GM23338 (cell line): ENCODE measurements at regions not wholly inside any gene's neighbourhood (a gene's known extent, or its start where the extent isn't known, plus 50 kb on each side); places are given as distances from the start of the nearest gene placed in this dataset.

Experiments used
- ATAC-seq: fragments of 200-7000 bp; cut with Tn5 transposase; 3 replicates; pipeline ENCODE4 v1.9.1; 2020
- DNase-seq: peaks from one replicate; pipeline ENCODE4 v3.0.0-alpha.2; 2015; ENCODE audit warnings: low spot score
- H2AFZ ChIP-seq: fragments of 200-600 bp; sonication (generic); 2 replicates; pipeline ENCODE4 v1.8.0; 2016; ENCODE audit warnings: antibody characterized with exemption, mild to moderate bottlenecking, moderate library complexity
- H3F3A ChIP-seq: fragments of 200-600 bp; sonication (generic); replicated peaks from 2 replicates; pipeline ENCODE4 v1.8.0; 2017; ENCODE audit warnings: antibody characterized with exemption, mixed run types, low read depth
- H3K27ac ChIP-seq: fragments of 200-600 bp; sonication (generic); 2 replicates; pipeline ENCODE4 v1.6.1; 2016; ENCODE audit warnings: low read depth
- H3K27me3 ChIP-seq: fragments of 200-600 bp; sonication (generic); 2 replicates; pipeline ENCODE4 v1.8.0; 2016; ENCODE audit warnings: mild to moderate bottlenecking, mixed run types, moderate library complexity; ENCODE audit not compliant: insufficient read depth
- H3K36me3 ChIP-seq: fragments of 200-600 bp; sonication (generic); 2 replicates; pipeline ENCODE4 v1.8.0; 2016; ENCODE audit warnings: mild to moderate bottlenecking; ENCODE audit not compliant: insufficient read depth
- H3K4me1 ChIP-seq: fragments of 200-600 bp; sonication (generic); 2 replicates; pipeline ENCODE4 v1.8.0; 2016; ENCODE audit warnings: mild to moderate bottlenecking, moderate library complexity; ENCODE audit not compliant: insufficient read depth
- H3K4me2 ChIP-seq: fragments of 200-600 bp; sonication (generic); 2 replicates; pipeline ENCODE4 v1.7.1; 2017; ENCODE audit warnings: mixed run types
- H3K4me3 ChIP-seq: fragments of 200-600 bp; sonication (generic); 2 replicates; pipeline ENCODE4 v1.6.1; 2016; ENCODE audit warnings: mixed run types
- H3K79me2 ChIP-seq: fragments of 200-600 bp; sonication (generic); replicated peaks from 2 replicates; pipeline ENCODE4 v1.8.0; 2017; ENCODE audit warnings: mild to moderate bottlenecking; ENCODE audit not compliant: insufficient read depth
- H3K9me2 ChIP-seq: fragments of 200-600 bp; sonication (generic); 2 replicates; pipeline ENCODE4 v1.8.0; 2017; ENCODE audit not compliant: insufficient read depth
- H4K20me1 ChIP-seq: fragments of 200-600 bp; sonication (generic); replicated peaks from 2 replicates; pipeline ENCODE4 v1.8.0; 2017; ENCODE audit warnings: mild to moderate bottlenecking; ENCODE audit not compliant: insufficient read depth
- H3K27ac Mint-ChIP-seq: 2 replicates; pipeline ENCODE4 v1.8.0; 2020; ENCODE audit warnings: inconsistent platforms, mild to moderate bottlenecking, moderate library complexity, mixed read lengths
- H3K27me3 Mint-ChIP-seq: 3 replicates; pipeline ENCODE4 v1.8.0; 2022; ENCODE audit warnings: low read depth, mild to moderate bottlenecking, moderate library complexity, mixed read lengths, inconsistent platforms; ENCODE audit not compliant: insufficient read depth, poor library complexity
- H3K36me3 Mint-ChIP-seq: 3 replicates; pipeline ENCODE4 v1.8.0; 2021; ENCODE audit warnings: low read depth, mild to moderate bottlenecking, inconsistent platforms, moderate library complexity, mixed read lengths
- H3K4me1 Mint-ChIP-seq: 3 replicates; pipeline ENCODE4 v1.8.0; 2020; ENCODE audit warnings: mild to moderate bottlenecking, inconsistent platforms, mixed read lengths
- H3K4me3 Mint-ChIP-seq: 3 replicates; pipeline ENCODE4 v1.8.0; 2021; ENCODE audit warnings: moderate library complexity, mild to moderate bottlenecking, inconsistent platforms, mixed read lengths
- H3K9me3 Mint-ChIP-seq: 3 replicates; pipeline ENCODE4 v1.8.0; 2020; ENCODE audit warnings: moderate library complexity, mild to moderate bottlenecking, inconsistent platforms, mixed read lengths
- CTCF ChIP-seq, 2 experiments: fragments of 200-600 bp in 1 of 2; sonication (generic) in 1 of 2; conservative IDR thresholded peaks; 2 replicates each; pipeline versions ENCODE4 v1.5.1 to v1.6.1; 2016 to 2017; ENCODE audit warnings: antibody characterized with exemption in 2 of 2, low read depth in 2 of 2, mild to moderate bottlenecking in 2 of 2, moderate library complexity in 1 of 2
- EZH2phosphoT487 ChIP-seq: fragments of 200-600 bp; sonication (generic); IDR thresholded peaks from one replicate; pipeline ENCODE4 v1.8.1; 2018; ENCODE audit warnings: antibody characterized with exemption; ENCODE audit not compliant: unreplicated experiment
- JUNB ChIP-seq: IDR thresholded peaks from one replicate; pipeline ENCODE4 v1.6.1; 2016; ENCODE audit warnings: antibody characterized with exemption; ENCODE audit not compliant: unreplicated experiment
- POLR2AphosphoS5 ChIP-seq: IDR thresholded peaks from 2 replicates; pipeline ENCODE4 v1.6.1; 2016; ENCODE audit warnings: antibody characterized with exemption, low read depth
- STAT1 ChIP-seq: IDR thresholded peaks from one replicate; pipeline ENCODE4 v1.6.1; 2016; ENCODE audit warnings: antibody characterized with exemption; ENCODE audit not compliant: unreplicated experiment
- ZNF114 ChIP-seq: fragments of 250-450 bp; sonication (Bioruptor Pico); IDR thresholded peaks from 2 replicates; pipeline ENCODE4 v1.5.0; 2020; ENCODE audit warnings: mild to moderate bottlenecking, moderate library complexity
- ZNF331 ChIP-seq: fragments of 250-450 bp; sonication (Bioruptor Pico); IDR thresholded peaks from 2 replicates; pipeline ENCODE4 v1.5.0; 2020; ENCODE audit warnings: low read depth, mild to moderate bottlenecking, moderate library complexity
- TF ChIP-seq, protein P1 (sequence below): fragments of 250-450 bp; sonication (Bioruptor Pico); IDR thresholded peaks from 2 replicates; pipeline ENCODE4 v1.5.0; 2020; ENCODE audit warnings: mild to moderate bottlenecking, moderate library complexity
- TF ChIP-seq, protein P2 (sequence below): IDR thresholded peaks from 2 replicates; pipeline ENCODE4 v1.6.1; 2016; ENCODE audit warnings: antibody characterized with exemption

- DNase-seq (no peak), ATAC-seq (no peak)
- H3K27ac Mint-ChIP-seq: no peak overlapping the region
Observed at GRCh38 chr12:97907504-97907903, 444.9 kb downstream of the RMST start.

GRCh38 chr12:97910559-97910958, 448.0 kb downstream of the RMST start:
- Histone ChIP-seq H2AFZ (no peak overlapping the region), H4K20me1 (no peaks in the 10 kb centered on the region), H3K4me2 (no peak overlapping the region), H3K79me2 (no peaks in the 10 kb centered on the region), H3K27me3 (no peaks in the 10 kb centered on the region), H3K36me3 (no peaks in the 10 kb centered on the region), H3K9me2 (no peaks in the 10 kb centered on the region), H3K27ac (no peak overlapping the region), H3K4me1 (no peaks in the 10 kb centered on the region), H3F3A (no peaks in the 10 kb centered on the region), H3K4me3 (no peak overlapping the region)
- Mint-ChIP-seq H3K27ac (no peak overlapping the region), H3K4me3 (no peak overlapping the region), H3K4me1 (no peaks in the 10 kb centered on the region), H3K27me3 (no peaks in the 10 kb centered on the region), H3K36me3 (no peaks in the 10 kb centered on the region), H3K9me3 (no peaks in the 10 kb centered on the region)
- DNase-seq (no peak), ATAC-seq (no peak)
- TF ChIP-seq STAT1 (no peak), JUNB (no peak), ZNF114 (no peak), EZH2phosphoT487 (no peak)
- TF ChIP-seq, protein P1, sequence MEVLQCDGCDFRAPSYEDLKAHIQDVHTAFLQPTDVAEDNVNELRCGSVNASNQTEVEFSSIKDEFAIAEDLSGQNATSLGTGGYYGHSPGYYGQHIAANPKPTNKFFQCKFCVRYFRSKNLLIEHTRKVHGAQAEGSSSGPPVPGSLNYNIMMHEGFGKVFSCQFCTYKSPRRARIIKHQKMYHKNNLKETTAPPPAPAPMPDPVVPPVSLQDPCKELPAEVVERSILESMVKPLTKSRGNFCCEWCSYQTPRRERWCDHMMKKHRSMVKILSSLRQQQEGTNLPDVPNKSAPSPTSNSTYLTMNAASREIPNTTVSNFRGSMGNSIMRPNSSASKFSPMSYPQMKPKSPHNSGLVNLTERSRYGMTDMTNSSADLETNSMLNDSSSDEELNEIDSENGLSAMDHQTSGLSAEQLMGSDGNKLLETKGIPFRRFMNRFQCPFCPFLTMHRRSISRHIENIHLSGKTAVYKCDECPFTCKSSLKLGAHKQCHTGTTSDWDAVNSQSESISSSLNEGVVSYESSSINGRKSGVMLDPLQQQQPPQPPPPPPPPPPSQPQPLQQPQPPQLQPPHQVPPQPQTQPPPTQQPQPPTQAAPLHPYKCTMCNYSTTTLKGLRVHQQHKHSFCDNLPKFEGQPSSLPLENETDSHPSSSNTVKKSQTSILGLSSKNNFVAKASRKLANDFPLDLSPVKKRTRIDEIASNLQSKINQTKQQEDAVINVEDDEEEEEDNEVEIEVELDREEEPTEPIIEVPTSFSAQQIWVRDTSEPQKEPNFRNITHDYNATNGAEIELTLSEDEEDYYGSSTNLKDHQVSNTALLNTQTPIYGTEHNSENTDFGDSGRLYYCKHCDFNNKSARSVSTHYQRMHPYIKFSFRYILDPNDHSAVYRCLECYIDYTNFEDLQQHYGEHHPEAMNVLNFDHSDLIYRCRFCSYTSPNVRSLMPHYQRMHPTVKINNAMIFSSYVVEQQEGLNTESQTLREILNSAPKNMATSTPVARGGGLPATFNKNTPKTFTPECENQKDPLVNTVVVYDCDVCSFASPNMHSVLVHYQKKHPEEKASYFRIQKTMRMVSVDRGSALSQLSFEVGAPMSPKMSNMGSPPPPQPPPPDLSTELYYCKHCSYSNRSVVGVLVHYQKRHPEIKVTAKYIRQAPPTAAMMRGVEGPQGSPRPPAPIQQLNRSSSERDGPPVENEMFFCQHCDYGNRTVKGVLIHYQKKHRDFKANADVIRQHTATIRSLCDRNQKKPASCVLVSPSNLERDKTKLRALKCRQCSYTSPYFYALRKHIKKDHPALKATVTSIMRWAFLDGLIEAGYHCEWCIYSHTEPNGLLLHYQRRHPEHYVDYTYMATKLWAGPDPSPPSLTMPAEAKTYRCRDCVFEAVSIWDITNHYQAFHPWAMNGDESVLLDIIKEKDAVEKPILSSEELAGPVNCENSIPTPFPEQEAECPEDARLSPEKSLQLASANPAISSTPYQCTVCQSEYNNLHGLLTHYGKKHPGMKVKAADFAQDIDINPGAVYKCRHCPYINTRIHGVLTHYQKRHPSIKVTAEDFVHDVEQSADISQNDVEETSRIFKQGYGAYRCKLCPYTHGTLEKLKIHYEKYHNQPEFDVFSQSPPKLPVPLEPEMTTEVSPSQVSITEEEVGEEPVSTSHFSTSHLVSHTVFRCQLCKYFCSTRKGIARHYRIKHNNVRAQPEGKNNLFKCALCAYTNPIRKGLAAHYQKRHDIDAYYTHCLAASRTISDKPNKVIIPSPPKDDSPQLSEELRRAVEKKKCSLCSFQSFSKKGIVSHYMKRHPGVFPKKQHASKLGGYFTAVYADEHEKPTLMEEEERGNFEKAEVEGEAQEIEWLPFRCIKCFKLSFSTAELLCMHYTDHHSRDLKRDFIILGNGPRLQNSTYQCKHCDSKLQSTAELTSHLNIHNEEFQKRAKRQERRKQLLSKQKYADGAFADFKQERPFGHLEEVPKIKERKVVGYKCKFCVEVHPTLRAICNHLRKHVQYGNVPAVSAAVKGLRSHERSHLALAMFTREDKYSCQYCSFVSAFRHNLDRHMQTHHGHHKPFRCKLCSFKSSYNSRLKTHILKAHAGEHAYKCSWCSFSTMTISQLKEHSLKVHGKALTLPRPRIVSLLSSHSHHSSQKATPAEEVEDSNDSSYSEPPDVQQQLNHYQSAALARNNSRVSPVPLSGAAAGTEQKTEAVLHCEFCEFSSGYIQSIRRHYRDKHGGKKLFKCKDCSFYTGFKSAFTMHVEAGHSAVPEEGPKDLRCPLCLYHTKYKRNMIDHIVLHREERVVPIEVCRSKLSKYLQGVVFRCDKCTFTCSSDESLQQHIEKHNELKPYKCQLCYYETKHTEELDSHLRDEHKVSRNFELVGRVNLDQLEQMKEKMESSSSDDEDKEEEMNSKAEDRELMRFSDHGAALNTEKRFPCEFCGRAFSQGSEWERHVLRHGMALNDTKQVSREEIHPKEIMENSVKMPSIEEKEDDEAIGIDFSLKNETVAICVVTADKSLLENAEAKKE (CRISPR knock-in tag): no peak

More at GRCh38 chr12:97907504-97907903, 444.9 kb downstream of the RMST start:
- no peak overlapping the region for H3K27ac ChIP-seq
- Mint-ChIP-seq H3K36me3 (no peaks in the 10 kb centered on the region), H3K9me3 (no peaks in the 10 kb centered on the region), H3K27me3 (no peaks in the 10 kb centered on the region), H3K4me1 (no peaks in the 10 kb centered on the region), H3K4me3 (no peak overlapping the region)
- no peaks in the 10 kb centered on the region for H4K20me1 ChIP-seq
- H2AFZ ChIP-seq: no peak overlapping the region
- no peaks in the 10 kb centered on the region for H3K79me2 ChIP-seq
- no peaks in the 10 kb centered on the region for H3K4me1 ChIP-seq
- TF ChIP-seq, protein P2, sequence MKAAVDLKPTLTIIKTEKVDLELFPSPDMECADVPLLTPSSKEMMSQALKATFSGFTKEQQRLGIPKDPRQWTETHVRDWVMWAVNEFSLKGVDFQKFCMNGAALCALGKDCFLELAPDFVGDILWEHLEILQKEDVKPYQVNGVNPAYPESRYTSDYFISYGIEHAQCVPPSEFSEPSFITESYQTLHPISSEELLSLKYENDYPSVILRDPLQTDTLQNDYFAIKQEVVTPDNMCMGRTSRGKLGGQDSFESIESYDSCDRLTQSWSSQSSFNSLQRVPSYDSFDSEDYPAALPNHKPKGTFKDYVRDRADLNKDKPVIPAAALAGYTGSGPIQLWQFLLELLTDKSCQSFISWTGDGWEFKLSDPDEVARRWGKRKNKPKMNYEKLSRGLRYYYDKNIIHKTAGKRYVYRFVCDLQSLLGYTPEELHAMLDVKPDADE: no peak
- TF ChIP-seq STAT1: no peak
- no peak for TF ChIP-seq ZNF331
- no peak for TF ChIP-seq CTCF (conservative IDR thresholded peaks at IDR 0.05; ENCODE audit: low read depth in 2 of 2)
- no peak for TF ChIP-seq POLR2AphosphoS5
- TF ChIP-seq EZH2phosphoT487: no peak
- TF ChIP-seq ZNF114: no peak
- no peaks in the 10 kb centered on the region for H3K27me3 ChIP-seq
- no peaks in the 10 kb centered on the region for H3K9me2 ChIP-seq
- H3K4me2 ChIP-seq: no peak overlapping the region
- no peaks in the 10 kb centered on the region for H3F3A ChIP-seq
- no peak overlapping the region for H3K4me3 ChIP-seq
- H3K36me3 ChIP-seq: no peaks in the 10 kb centered on the region
